Keratinocyte (primary cell): ENCODE measurements at regions not wholly inside any gene's neighbourhood (a gene's known extent, or its start where the extent isn't known, plus 50 kb on each side); places are given as distances from the start of the nearest gene placed in this dataset.

Experiments
- DNase-seq: peaks from one replicate; pipeline ENCODE4 v3.0.0-alpha.2; 2011; ENCODE audit warnings: low read depth, missing footprints, low spot score
- FAIRE-seq: peaks from 2 replicates; lab custom pipeline; 2011; peaks lifted over from hg19 to GRCh38; lab: Jason Lieb, UNC
- H2AFZ ChIP-seq: 2 replicates; pipeline ENCODE4 v1.6.0; 2012; ENCODE audit warnings: low read length, control low read depth, inconsistent platforms; ENCODE audit not compliant: control insufficient read depth
- H3K27ac ChIP-seq: 2 replicates; pipeline ENCODE4 v1.5.1; 2011; ENCODE audit warnings: low read length; ENCODE audit not compliant: control insufficient read depth, insufficient read depth
- H3K27me3 ChIP-seq: 3 replicates; pipeline ENCODE4 v1.6.0; 2011; ENCODE audit warnings: low read length; ENCODE audit not compliant: control insufficient read depth, insufficient read depth; ENCODE audit errors: extremely low read depth
- H3K36me3 ChIP-seq, 2 experiments: 2 replicates in 1 of 2; 3 replicates in 1 of 2; pipeline ENCODE4 v1.5.1; 2011; ENCODE audit warnings: low read length in 2 of 2, mild to moderate bottlenecking in 1 of 2; ENCODE audit not compliant: control insufficient read depth in 2 of 2, insufficient read depth in 2 of 2; ENCODE audit errors: extremely low read depth in 1 of 2
- H3K4me1 ChIP-seq: 3 replicates; pipeline ENCODE4 v1.5.1; 2011; ENCODE audit warnings: low read length; ENCODE audit not compliant: control insufficient read depth, insufficient read depth; ENCODE audit errors: extremely low read depth
- H3K4me2 ChIP-seq: 3 replicates; pipeline ENCODE4 v1.6.0; 2011; ENCODE audit warnings: low read depth, low read length; ENCODE audit not compliant: control insufficient read depth, insufficient read depth; ENCODE audit errors: extremely low read depth
- H3K4me3 ChIP-seq, 3 experiments: fragments of 200-600 bp in 1 of 3; sonication (generic) in 1 of 3; 2 replicates in 2 of 3; 3 replicates in 1 of 3; pipeline ENCODE4 v1.5.1; 2011 to 2016; ENCODE audit warnings: low read length in 3 of 3, mild to moderate bottlenecking in 3 of 3, control low read depth in 2 of 3, inconsistent platforms in 1 of 3, low read depth in 1 of 3, mixed read lengths in 1 of 3, mixed run types in 1 of 3, moderate library complexity in 1 of 3; ENCODE audit not compliant: control insufficient read depth in 2 of 3, insufficient read depth in 2 of 3; ENCODE audit errors: extremely low read depth in 1 of 3
- H3K79me2 ChIP-seq: 2 replicates; pipeline ENCODE4 v1.6.0; 2012; ENCODE audit warnings: low read length; ENCODE audit not compliant: control insufficient read depth, insufficient read depth
- H3K9ac ChIP-seq: 3 replicates; pipeline ENCODE4 v1.6.0; 2011; ENCODE audit warnings: low read length; ENCODE audit not compliant: control insufficient read depth, insufficient read depth; ENCODE audit errors: extremely low read depth
- H3K9me1 ChIP-seq: 3 replicates; pipeline ENCODE4 v1.6.0; 2011; ENCODE audit warnings: low read length; ENCODE audit not compliant: control insufficient read depth, insufficient read depth; ENCODE audit errors: extremely low read depth
- H3K9me3 ChIP-seq: 2 replicates; pipeline ENCODE4 v1.5.1; 2012; ENCODE audit warnings: low read depth, low read length; ENCODE audit not compliant: control insufficient read depth
- H4K20me1 ChIP-seq: 3 replicates; pipeline ENCODE4 v1.6.0; 2011; ENCODE audit warnings: low read length; ENCODE audit not compliant: control insufficient read depth, insufficient read depth; ENCODE audit errors: extremely low read depth
- CTCF ChIP-seq, 3 experiments: IDR thresholded peaks in 1 of 3; conservative IDR thresholded peaks in 1 of 3; optimal IDR thresholded peaks in 1 of 3; 2 replicates in 2 of 3; 3 replicates in 1 of 3; pipeline versions ENCODE3 to v1.5.1; 2011; ENCODE audit warnings: low read length in 3 of 3, mild to moderate bottlenecking in 3 of 3, moderate library complexity in 2 of 3, control low read depth in 1 of 3, inconsistent platforms in 1 of 3; ENCODE audit not compliant: insufficient read depth in 2 of 3; ENCODE audit errors: extremely low read depth in 1 of 3
- EZH2 ChIP-seq: IDR thresholded peaks from one replicate; pipeline ENCODE4 v1.6.1; 2012; ENCODE audit warnings: inconsistent platforms, mild to moderate bottlenecking, low read length, moderate library complexity
- dilution Hi-C: fragments of 300-500 bp; cut with MboI; formaldehyde crosslinking; loops from one replicate; pipeline ENCODE4 v1.7.0; 2020; ENCODE audit warnings: low sequenced_read_pairs; ENCODE audit not compliant: extremely low pct_ligation_motif_present

- H3K9me3 ChIP-seq = no peaks in the 10 kb centered on the region
- FAIRE-seq = no peak
- H3K4me3 ChIP-seq = no peak overlapping the region
- no peak for TF ChIP-seq CTCF (optimal IDR thresholded peaks at IDR 0.05 in 1 of 3, IDR thresholded peaks at IDR 0.05 in 1 of 3, conservative IDR thresholded peaks at IDR 0.05 in 1 of 3; ENCODE audit: extremely low read depth in 1 of 3, insufficient read depth in 2 of 3, low read length in 3 of 3)
- TF ChIP-seq EZH2 = no peak
- H3K79me2 ChIP-seq = no peaks in the 10 kb centered on the region
- dilution Hi-C loops = no loop called here
- H3K27ac ChIP-seq = no peak overlapping the region
- H3K9me1 ChIP-seq = no peaks in the 10 kb centered on the region
- peaks cover 3% of the 10 kb centered on the region for H3K4me1 ChIP-seq
- no peaks in the 10 kb centered on the region for H4K20me1 ChIP-seq
- no peak overlapping the region for H2AFZ ChIP-seq
- H3K9ac ChIP-seq = no peak overlapping the region
- no peaks in the 10 kb centered on the region for H3K36me3 ChIP-seq
- no peaks in the 10 kb centered on the region for H3K27me3 ChIP-seq
- H3K4me2 ChIP-seq = no peak overlapping the region
- no peak for DNase-seq
Observed at GRCh38 chr9:75692309-75692708, 198.2 kb upstream of the PCSK5 start.

- Histone ChIP-seq H2AFZ (no peak overlapping the region), H3K36me3 (no peaks in the 10 kb centered on the region), H3K9me1 (no peaks in the 10 kb centered on the region), H3K4me2 (no peak overlapping the region), H3K27me3 (no peaks in the 10 kb centered on the region), H4K20me1 (no peaks in the 10 kb centered on the region), H3K9me3 (no peaks in the 10 kb centered on the region), H3K9ac (no peak overlapping the region), H3K79me2 (no peaks in the 10 kb centered on the region), H3K27ac (no peak overlapping the region), H3K4me3 (no peak overlapping the region), H3K4me1 (peaks cover 1% of the 10 kb centered on the region)
- TF ChIP-seq CTCF (optimal IDR thresholded peaks at IDR 0.05 in 1 of 3, IDR thresholded peaks at IDR 0.05 in 1 of 3, conservative IDR thresholded peaks at IDR 0.05 in 1 of 3; ENCODE audit: extremely low read depth in 1 of 3, insufficient read depth in 2 of 3, low read length in 3 of 3) = no peak
- no peak for TF ChIP-seq EZH2
- DNase-seq (no peak), FAIRE-seq (no peak)
- dilution Hi-C loops = no loop called here
Observed at GRCh38 chr9:75695921-75696320, 194.6 kb upstream of the PCSK5 start.
